Activated CD4-positive, alpha-beta T cell treated with anti-CD3 and anti-CD28 coated beads, Interleukin-2, amount 10 ng/mL, durations not matched to agents 24 days and 14 days (primary cell): ENCODE measurements at regions not wholly inside any gene's neighbourhood (a gene's known extent, or its start where the extent isn't known, plus 50 kb on each side); places are given as distances from the start of the nearest gene placed in this dataset.
"Not testable (repeated sequence)": the region's sequence is repeated elsewhere in the genome, so short reads cannot be mapped to it uniquely, and the experiment has no call there.

Source experiments
- DNase-seq: peaks from one replicate; pipeline ENCODE4 v3.0.0; 2022
- H3K27ac Mint-ChIP-seq: one replicate; pipeline ENCODE4 v1.8.0; 2022; ENCODE audit warnings: mild to moderate bottlenecking, mixed read lengths
- H3K27me3 Mint-ChIP-seq: one replicate; pipeline ENCODE4 v1.8.0; 2022; ENCODE audit warnings: mixed read lengths
- H3K36me3 Mint-ChIP-seq: one replicate; pipeline ENCODE4 v1.8.0; 2022; ENCODE audit warnings: low read depth, mild to moderate bottlenecking, mixed read lengths
- H3K4me1 Mint-ChIP-seq: one replicate; pipeline ENCODE4 v1.8.0; 2021; ENCODE audit warnings: mixed read lengths
- H3K4me3 Mint-ChIP-seq: one replicate; pipeline ENCODE4 v1.8.0; 2022; ENCODE audit warnings: mild to moderate bottlenecking, moderate library complexity, mixed read lengths
- H3K9me3 Mint-ChIP-seq: one replicate; pipeline ENCODE4 v1.8.0; 2021; ENCODE audit warnings: mixed read lengths
- intact Hi-C: fragments of 100-400 bp; cut with micrococcal nuclease; formaldehyde crosslinking; loops from one replicate; pipeline ENCODE4 v1.15.1; 2023

DNA sequence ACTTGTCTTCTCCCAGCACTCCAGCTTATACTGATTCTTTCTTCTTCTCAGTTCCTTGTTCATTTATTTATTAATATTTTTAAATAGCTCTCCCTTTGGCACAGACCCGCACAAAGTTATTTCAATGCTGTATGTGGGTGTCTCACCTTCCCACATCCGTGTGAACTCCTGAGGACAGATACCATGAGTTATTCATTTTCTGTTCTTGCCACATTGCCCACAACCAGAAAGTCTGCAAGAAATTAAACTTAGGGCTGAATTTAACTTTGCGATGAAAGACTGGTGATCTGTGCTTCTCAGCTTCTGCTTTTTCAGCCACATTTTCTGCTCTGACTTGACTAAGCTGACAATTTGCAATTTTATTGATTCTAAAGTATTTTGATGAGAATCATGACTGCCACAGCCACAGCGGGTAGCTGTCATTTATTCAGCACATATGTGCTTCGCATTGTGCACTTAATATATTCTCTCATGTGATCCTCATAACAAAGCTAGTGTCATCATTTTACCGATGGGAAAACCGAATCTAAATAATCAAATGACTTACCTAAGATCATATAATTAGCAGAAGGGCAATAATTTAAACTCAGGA, 569.8 kb downstream of the EDEM1 start:
- H3K27me3 Mint-ChIP-seq = no peaks in the 10 kb centered on the region
- H3K4me3 Mint-ChIP-seq = no peak overlapping the region
- intact Hi-C loops = no loop called here
- no peaks in the 10 kb centered on the region for H3K36me3 Mint-ChIP-seq
- no peak overlapping the region for H3K27ac Mint-ChIP-seq
- DNase-seq = no peak
- H3K9me3 Mint-ChIP-seq = no peaks in the 10 kb centered on the region
- no peaks in the 10 kb centered on the region for H3K4me1 Mint-ChIP-seq

DNA sequence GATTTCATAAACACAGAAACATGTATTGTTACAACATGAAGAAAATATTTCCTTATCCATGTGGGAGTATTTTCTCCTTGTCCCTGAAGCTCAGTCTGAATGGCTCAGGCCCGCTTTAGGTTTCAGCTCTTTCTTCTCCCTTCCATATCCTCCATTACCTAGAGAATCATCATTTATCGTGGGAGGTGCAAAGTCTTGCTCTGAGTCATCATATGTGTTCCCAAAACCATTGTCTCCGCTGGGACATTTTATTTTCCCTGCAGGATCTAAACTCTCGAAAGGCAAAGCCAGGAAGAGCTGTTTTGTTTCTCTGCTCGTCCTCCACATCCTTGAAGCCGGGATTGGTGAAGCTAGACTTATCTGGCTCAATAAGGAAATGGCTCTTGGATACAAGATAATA, 571.2 kb downstream of the EDEM1 start:
- Mint-ChIP-seq H3K4me3 (no peak overlapping the region), H3K27ac (no peak overlapping the region), H3K9me3 (no peaks in the 10 kb centered on the region), H3K27me3 (no peaks in the 10 kb centered on the region), H3K4me1 (no peaks in the 10 kb centered on the region), H3K36me3 (no peaks in the 10 kb centered on the region)
- intact Hi-C loops = no loop called here
- no peak for DNase-seq

DNA sequence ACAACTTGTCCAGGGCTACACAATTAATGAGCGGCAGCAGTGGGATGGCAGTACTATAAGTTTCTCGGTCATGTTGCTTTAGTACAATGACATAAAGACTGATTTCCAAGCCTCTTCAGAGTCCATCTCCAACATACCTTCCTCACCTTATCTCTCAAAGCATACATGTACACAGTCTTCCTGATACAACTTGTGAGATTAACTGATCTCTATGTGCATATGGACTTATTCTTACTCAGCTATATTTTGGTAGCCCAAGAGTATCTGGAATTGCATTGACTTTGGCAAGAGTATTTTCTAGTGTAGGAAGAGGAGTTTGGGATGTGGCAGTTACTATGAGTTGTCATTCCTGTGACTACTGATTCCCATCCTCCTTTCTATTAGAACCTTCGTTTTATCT, 575.0 kb downstream of the EDEM1 start:
- H3K27me3 Mint-ChIP-seq = no peaks in the 10 kb centered on the region
- no peak overlapping the region for H3K27ac Mint-ChIP-seq
- no peaks in the 10 kb centered on the region for H3K36me3 Mint-ChIP-seq
- intact Hi-C loops = no loop called here
- H3K4me3 Mint-ChIP-seq = no peak overlapping the region
- DNase-seq = no peak
- H3K4me1 Mint-ChIP-seq = no peaks in the 10 kb centered on the region
- no peaks in the 10 kb centered on the region for H3K9me3 Mint-ChIP-seq

DNA sequence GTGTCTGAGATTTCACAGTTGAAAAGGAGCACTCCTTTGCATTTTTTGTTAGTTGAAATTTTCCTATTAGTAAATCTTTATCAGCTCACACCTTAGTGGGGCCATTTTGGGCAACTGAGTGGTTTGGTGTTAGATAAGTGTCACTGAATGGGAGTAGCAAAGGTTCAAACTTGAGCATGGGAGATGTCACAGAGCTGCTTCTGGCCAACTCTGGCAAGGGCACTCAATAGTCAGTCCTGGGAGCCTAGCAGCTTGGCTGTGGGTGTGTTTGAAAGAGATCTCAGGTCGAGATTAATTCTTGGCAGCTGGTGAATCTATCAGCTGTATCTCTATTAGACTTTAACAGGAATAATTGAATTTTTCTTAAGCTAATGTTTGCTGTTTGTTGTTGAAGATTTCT, 579.3 kb downstream of the EDEM1 start:
- intact Hi-C loops = no loop called here

DNA sequence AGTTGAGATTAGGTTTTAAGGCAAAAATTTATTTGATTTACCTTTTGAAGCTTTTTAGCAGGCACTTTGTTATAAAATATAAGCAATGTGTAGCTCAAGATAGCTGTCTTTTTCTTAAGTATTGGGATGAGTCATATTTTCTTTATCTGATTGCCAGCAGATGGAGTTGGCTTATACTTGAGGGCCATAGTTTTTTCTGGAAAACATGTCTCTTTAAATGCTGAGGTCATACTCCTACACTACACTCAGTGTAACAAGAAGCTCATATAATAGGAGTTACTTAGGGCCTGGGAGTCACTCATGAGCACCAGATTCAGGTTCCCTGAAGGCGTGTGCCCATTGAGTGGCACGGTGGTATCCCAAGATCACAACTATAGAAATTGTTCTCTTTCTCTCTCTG, 579.8 kb downstream of the EDEM1 start:
- Mint-ChIP-seq H3K4me3 (no peak overlapping the region), H3K9me3 (no peaks in the 10 kb centered on the region), H3K27me3 (no peaks in the 10 kb centered on the region), H3K4me1 (no peaks in the 10 kb centered on the region), H3K27ac (no peak overlapping the region), H3K36me3 (no peaks in the 10 kb centered on the region)
- no peak for DNase-seq
- intact Hi-C loops = no loop called here

More for the DNA sequence above, 579.3 kb downstream of the EDEM1 start:
- Mint-ChIP-seq H3K36me3 (no peaks in the 10 kb centered on the region), H3K27me3 (no peaks in the 10 kb centered on the region), H3K4me1 (no peaks in the 10 kb centered on the region), H3K4me3 (no peak overlapping the region), H3K27ac (no peak overlapping the region), H3K9me3 (no peaks in the 10 kb centered on the region)
- DNase-seq = no peak

DNA sequence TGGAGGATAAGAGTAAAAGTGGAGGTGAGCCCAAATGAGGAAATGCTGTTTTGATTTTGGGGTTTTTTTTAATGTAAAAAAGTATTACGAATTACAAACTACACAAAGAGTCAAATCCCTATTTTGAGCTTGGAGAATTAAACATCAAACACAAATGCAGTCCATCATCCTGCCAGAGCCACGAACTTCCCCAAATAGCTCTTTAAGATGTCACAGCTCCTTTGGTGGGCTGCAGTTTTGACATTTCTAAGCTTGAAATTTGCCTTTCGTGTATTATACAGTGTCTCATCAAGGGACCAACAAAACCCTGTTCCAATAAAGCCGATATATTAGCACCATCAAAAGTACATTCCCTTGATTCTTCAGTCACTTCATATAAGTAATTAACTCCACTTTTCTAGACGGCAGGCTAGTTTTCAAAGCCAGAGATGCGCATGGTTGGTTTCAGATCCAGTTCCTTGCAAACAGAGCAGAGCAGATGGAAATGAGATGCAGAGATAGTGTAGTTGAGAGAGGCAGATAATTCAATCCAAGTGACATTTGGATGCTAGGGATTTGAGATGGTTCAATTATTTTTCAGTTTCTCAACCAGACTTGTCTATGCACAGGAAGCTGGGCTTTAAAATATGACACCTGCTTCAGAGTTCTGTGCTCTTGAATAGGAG, 580.9 kb downstream of the EDEM1 start:
- no peak for DNase-seq
- no peak overlapping the region for H3K27ac Mint-ChIP-seq
- intact Hi-C loops = no loop called here
- no peaks in the 10 kb centered on the region for H3K4me1 Mint-ChIP-seq
- H3K4me3 Mint-ChIP-seq = no peak overlapping the region
- H3K36me3 Mint-ChIP-seq = no peaks in the 10 kb centered on the region
- no peaks in the 10 kb centered on the region for H3K27me3 Mint-ChIP-seq
- no peaks in the 10 kb centered on the region for H3K9me3 Mint-ChIP-seq

DNA sequence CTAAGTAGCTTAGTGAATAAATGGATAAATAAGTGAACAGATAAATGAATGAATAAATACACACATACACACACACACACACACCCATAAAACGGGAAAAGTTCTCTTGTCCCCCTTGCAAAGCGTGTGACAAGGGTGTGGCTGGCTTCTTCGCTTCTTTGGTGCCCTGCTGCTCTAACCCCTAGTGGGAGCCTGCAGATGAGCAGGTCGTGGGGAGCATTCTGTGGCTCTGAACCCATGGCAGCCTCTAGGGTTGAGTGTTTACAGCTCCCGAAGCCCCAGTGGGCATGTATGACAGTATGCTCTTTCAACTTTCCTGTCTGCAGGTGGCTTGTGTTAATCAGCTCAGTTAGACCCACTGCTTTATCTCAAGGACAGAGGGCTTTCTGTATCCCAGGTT, 582.3 kb downstream of the EDEM1 start:
- peaks cover 6% of the 10 kb centered on the region for H3K9me3 Mint-ChIP-seq

DNA sequence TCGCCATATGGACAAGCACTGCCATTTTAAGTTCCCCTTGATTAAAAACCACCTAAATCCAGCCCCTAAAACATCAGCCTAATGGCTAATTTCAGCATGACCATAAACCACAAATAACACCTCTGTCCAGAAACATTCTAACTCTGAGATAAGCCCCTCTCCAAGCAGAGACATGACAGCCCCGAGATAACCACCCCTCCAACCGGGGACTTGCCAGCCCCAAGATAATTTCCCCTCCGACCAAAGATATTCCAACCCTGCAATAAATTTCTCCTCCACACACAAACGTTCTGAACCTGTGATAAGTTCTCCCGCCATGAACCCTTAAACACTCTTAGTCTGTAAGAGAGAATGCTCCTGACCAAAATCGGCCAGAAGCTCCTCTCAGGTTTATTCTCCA, 586.8 kb downstream of the EDEM1 start:
- DNase-seq = no peak
- H3K36me3 Mint-ChIP-seq = no peaks in the 10 kb centered on the region
- no peaks in the 10 kb centered on the region for H3K4me1 Mint-ChIP-seq
- H3K4me3 Mint-ChIP-seq = no peak overlapping the region
- intact Hi-C loops = no loop called here
- peaks cover 6% of the 10 kb centered on the region for H3K9me3 Mint-ChIP-seq
- H3K27ac Mint-ChIP-seq = no peak overlapping the region
- no peaks in the 10 kb centered on the region for H3K27me3 Mint-ChIP-seq

More for the DNA sequence above, 582.3 kb downstream of the EDEM1 start:
- Mint-ChIP-seq H3K4me1 (no peaks in the 10 kb centered on the region), H3K27ac (no peak overlapping the region), H3K36me3 (no peaks in the 10 kb centered on the region), H3K4me3 (no peak overlapping the region), H3K27me3 (no peaks in the 10 kb centered on the region)
- no peak for DNase-seq
- intact Hi-C loops = no loop called here

DNA sequence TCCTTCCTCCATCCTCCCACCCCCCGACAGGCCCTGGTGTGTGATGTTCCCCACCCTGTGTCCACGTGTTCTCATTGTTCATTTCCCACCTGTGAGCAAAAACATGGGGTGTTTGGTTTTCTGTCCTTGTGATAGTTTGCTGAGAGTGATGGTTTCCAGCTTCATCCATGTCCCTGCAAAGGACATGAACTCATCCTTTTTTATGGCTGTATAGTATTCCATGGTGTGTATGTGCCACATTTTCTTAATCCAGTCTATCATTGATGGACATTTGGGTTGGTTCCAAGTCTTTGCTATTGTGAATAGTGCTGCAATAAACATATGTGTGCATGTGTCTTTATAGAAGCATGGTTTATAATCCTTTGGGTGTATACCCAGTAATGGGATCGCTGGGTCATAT, 587.6 kb downstream of the EDEM1 start:
- H3K4me1 Mint-ChIP-seq, H3K27me3 Mint-ChIP-seq, DNase-seq, intact Hi-C loops, H3K36me3 Mint-ChIP-seq, H3K27ac Mint-ChIP-seq, H3K4me3 Mint-ChIP-seq, H3K9me3 Mint-ChIP-seq: not testable (repeated sequence)

DNA sequence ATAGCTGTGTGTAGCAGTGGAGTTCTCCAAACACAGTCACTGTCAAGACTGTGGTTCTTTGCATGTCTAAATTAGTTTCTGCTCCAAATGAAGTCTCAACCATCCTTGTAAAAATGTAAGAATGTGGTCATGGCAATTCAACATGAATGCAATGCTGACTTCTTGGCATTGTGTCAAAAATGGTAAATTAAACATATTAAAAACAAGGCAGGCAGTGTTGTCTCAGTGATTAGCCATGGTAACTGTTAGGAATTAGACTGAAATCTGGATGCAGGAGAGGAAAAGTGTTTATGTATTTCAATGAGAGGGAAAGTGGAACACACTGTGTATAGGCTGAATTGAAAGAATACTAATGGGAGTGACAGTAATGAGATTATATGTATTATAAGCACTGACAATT, 597.2 kb downstream of the EDEM1 start:
- Mint-ChIP-seq H3K4me3 (no peak overlapping the region), H3K27ac (no peak overlapping the region), H3K4me1 (no peaks in the 10 kb centered on the region), H3K36me3 (no peaks in the 10 kb centered on the region), H3K27me3 (no peaks in the 10 kb centered on the region), H3K9me3 (no peaks in the 10 kb centered on the region)
- DNase-seq = no peak
- intact Hi-C loops = no loop called here

DNA sequence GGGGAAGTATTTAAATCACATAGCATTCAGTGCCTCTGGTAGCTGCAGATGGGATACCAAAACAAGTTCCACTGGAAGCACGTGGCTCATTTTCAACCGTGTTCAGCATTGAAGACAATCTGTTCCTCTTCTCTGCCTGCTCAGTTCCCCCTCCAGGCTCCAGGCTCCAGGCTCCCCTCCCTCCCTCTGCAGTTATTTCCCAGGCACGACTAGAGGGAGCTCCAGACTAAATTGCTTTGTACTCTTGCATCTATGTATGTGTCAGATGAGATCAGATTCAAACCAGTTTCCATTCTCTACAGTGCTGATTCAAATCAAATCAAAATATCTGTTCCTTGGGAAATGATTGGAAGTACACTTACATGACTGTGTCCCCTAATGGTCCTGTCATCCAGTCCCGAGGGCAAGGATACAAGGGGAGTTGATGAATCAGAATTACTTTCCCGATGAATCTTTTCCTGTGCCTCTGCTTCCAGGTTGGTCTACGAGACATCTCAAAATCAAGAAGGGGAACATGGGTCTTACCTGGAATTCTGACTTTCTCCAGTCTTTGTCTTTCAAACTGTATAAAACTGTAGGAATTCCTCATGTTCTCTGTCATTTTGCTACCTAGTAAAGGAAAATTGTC, 600.5 kb downstream of the EDEM1 start:
- no peak overlapping the region for H3K4me3 Mint-ChIP-seq
- H3K27ac Mint-ChIP-seq = no peak overlapping the region
- no peaks in the 10 kb centered on the region for H3K9me3 Mint-ChIP-seq
- intact Hi-C loops = no loop called here
- H3K27me3 Mint-ChIP-seq = no peaks in the 10 kb centered on the region
- no peaks in the 10 kb centered on the region for H3K36me3 Mint-ChIP-seq
- DNase-seq = no peak
- H3K4me1 Mint-ChIP-seq = no peaks in the 10 kb centered on the region

DNA sequence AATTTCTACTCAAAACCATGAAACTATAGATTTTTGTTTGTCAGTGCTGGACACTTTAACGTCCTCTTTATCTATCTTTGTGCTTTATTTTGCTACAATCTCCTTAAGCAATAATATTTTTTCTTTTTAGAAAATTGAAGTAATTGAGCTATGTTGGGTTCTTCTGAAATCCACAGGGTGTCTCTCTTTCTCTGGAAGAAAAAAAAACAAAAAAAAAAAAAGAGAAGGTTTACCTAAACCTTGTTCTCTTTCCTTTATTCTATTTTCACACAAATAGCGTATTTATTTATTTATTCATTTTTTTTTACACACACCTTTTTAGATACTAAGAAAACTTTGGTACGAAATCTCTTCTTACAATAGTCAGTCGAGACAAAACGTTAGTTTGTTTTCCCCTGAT, 601.0 kb downstream of the EDEM1 start:
- no peak overlapping the region for H3K27ac Mint-ChIP-seq
- intact Hi-C loops = no loop called here
- DNase-seq = no peak

DNA sequence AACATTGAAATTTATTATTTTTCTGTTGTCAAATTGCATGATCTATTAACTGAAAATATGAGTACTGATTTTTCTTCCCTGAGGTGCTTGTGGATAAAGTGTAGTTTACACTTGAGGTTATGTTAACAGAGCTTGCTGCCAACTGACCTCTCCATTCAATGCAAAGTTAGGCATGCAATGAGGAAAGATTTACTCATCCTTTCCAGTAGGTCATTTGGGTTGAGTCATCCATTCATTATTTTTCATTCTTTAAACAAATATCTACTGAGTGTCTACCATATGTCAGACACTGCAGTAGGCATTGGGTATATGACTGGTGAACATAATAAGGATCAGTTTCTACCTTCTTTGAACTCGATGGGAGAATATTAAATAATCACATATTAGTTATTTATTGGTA, 604.1 kb downstream of the EDEM1 start:
- no peak for DNase-seq
- intact Hi-C loops = no loop called here
- H3K9me3 Mint-ChIP-seq = no peaks in the 10 kb centered on the region
- no peaks in the 10 kb centered on the region for H3K4me1 Mint-ChIP-seq
- H3K4me3 Mint-ChIP-seq = no peak overlapping the region
- no peaks in the 10 kb centered on the region for H3K27me3 Mint-ChIP-seq
- no peak overlapping the region for H3K27ac Mint-ChIP-seq
- no peaks in the 10 kb centered on the region for H3K36me3 Mint-ChIP-seq

More for the DNA sequence above, 601.0 kb downstream of the EDEM1 start:
- Mint-ChIP-seq H3K4me3 (no peak overlapping the region), H3K9me3 (no peaks in the 10 kb centered on the region), H3K36me3 (no peaks in the 10 kb centered on the region), H3K4me1 (no peaks in the 10 kb centered on the region), H3K27me3 (no peaks in the 10 kb centered on the region)

DNA sequence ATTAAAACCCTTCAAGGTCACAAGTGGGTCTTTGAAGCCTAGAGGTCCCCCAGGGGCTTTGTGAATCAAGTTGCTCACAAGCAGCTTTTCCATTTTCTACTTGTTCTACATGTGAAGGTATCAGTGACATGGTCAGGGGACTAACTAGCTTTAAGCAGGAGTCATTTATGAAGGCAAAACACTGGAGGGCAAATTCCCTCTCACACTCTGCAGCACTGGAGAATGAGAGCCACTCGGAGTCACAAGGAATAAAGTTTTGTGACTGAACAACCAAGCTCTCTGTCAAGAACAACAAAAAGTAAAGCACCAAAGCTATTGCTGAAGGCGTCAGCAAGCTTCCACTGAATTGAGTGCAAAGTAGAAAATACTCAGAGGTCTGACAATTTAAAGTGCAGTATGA, 609.0 kb downstream of the EDEM1 start:
- no peaks in the 10 kb centered on the region for H3K36me3 Mint-ChIP-seq
- no peak overlapping the region for H3K4me3 Mint-ChIP-seq
- no peaks in the 10 kb centered on the region for H3K9me3 Mint-ChIP-seq
- H3K27me3 Mint-ChIP-seq = no peaks in the 10 kb centered on the region
- H3K4me1 Mint-ChIP-seq = no peaks in the 10 kb centered on the region
- no peak overlapping the region for H3K27ac Mint-ChIP-seq
- intact Hi-C loops = no loop called here
- DNase-seq = no peak

DNA sequence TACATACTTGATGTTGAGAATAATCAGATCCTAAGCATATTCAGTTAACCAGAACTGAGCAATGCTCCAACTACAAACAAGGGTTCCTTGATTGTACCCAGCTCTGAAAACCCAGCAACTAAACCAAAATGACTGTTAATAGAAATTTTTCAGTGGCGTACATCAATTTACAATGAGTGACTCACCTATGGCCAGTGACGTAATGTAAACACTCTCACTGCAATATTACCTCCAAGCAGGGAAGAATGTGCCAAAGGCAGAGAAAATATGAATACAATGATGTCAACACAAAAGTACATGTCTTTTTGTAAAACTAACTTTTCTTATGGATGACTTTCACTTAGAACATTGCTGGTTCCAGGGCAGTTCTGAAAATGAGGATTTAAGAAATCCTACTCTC, 611.3 kb downstream of the EDEM1 start:
- Mint-ChIP-seq H3K4me3 (no peak overlapping the region), H3K36me3 (no peaks in the 10 kb centered on the region), H3K27me3 (no peaks in the 10 kb centered on the region), H3K4me1 (no peaks in the 10 kb centered on the region), H3K9me3 (no peaks in the 10 kb centered on the region), H3K27ac (no peak overlapping the region)
- DNase-seq = no peak
- intact Hi-C loops = no loop called here
